CD8-positive, alpha-beta memory T cell (primary cell): ENCODE measurements at regions not wholly inside any gene's neighbourhood (a gene's known extent, or its start where the extent isn't known, plus 50 kb on each side); places are given as distances from the start of the nearest gene placed in this dataset.

ENCODE experiments used
- CTCF ChIA-PET: fragments of 350-600 bp; sonication (Branson Sonifier 250); formaldehyde crosslinking; loops from one replicate; lab custom pipeline; 2021; ENCODE audit warnings: antibody characterized with exemption; lab: Charles Lee
- POLR2A ChIA-PET: fragments of 350-600 bp; sonication (Branson Sonifier 250); formaldehyde crosslinking; loops from one replicate; lab custom pipeline; 2021; ENCODE audit warnings: antibody characterized with exemption; lab: Charles Lee
- DNase-seq, 5 donors: peaks; one replicate each; pipeline versions ENCODE4 v3.0.0 to v3.0.0-alpha.2; 2020 to 2022; ENCODE audit warnings: mixed read lengths in 1 of 5
- H3K27ac ChIP-seq: one replicate; pipeline ENCODE4 v1.7.0; 2013; ENCODE audit warnings: low read depth, mild to moderate bottlenecking, low read length, moderate library complexity
- H3K27me3 ChIP-seq: 2 replicates; pipeline ENCODE4 v1.7.0; 2013; ENCODE audit warnings: low read length, mild to moderate bottlenecking; ENCODE audit not compliant: insufficient read depth, poor library complexity, severe bottlenecking
- H3K36me3 ChIP-seq: 2 replicates; pipeline ENCODE4 v1.7.0; 2013; ENCODE audit warnings: mild to moderate bottlenecking, low read length, moderate library complexity; ENCODE audit not compliant: insufficient read depth
- H3K4me1 ChIP-seq: 2 replicates; pipeline ENCODE4 v1.7.0; 2013; ENCODE audit warnings: mild to moderate bottlenecking, low read length, moderate library complexity; ENCODE audit not compliant: insufficient read depth
- H3K4me3 ChIP-seq: 2 replicates; pipeline ENCODE4 v1.7.0; 2013; ENCODE audit warnings: mild to moderate bottlenecking, low read length
- H3K9me3 ChIP-seq: 2 replicates; pipeline ENCODE4 v1.7.0; 2013; ENCODE audit warnings: mild to moderate bottlenecking, low read length
- H3K27ac Mint-ChIP-seq, 8 donors: one replicate each; pipeline ENCODE4 v1.8.0; 2020 to 2021; ENCODE audit warnings: mixed read lengths in 8 of 8, mild to moderate bottlenecking in 6 of 8, inconsistent platforms in 3 of 8, moderate library complexity in 3 of 8
- H3K27me3 Mint-ChIP-seq, 2 donors: one replicate each; pipeline ENCODE4 v1.8.0; 2020 to 2021; ENCODE audit warnings: mixed read lengths in 2 of 2, mild to moderate bottlenecking in 1 of 2, moderate library complexity in 1 of 2
- H3K36me3 Mint-ChIP-seq, 3 donors: one replicate each; pipeline ENCODE4 v1.8.0; 2020 to 2021; ENCODE audit warnings: mixed read lengths in 3 of 3, inconsistent platforms in 1 of 3, mild to moderate bottlenecking in 1 of 3
- H3K4me1 Mint-ChIP-seq, 3 donors: one replicate each; pipeline ENCODE4 v1.8.0; 2020 to 2021; ENCODE audit warnings: mixed read lengths in 3 of 3, inconsistent platforms in 1 of 3, mild to moderate bottlenecking in 1 of 3
- H3K4me3 Mint-ChIP-seq, 7 donors: one replicate each; pipeline ENCODE4 v1.8.0; 2020 to 2021; ENCODE audit warnings: mixed read lengths in 7 of 7, mild to moderate bottlenecking in 6 of 7, moderate library complexity in 4 of 7, inconsistent platforms in 2 of 7
- H3K9me3 Mint-ChIP-seq, 5 donors: one replicate each; pipeline ENCODE4 v1.8.0; 2020 to 2022; ENCODE audit warnings: mixed read lengths in 5 of 5, mild to moderate bottlenecking in 3 of 5, moderate library complexity in 2 of 5, inconsistent platforms in 1 of 5

GRCh38 chr4:164424846-164425245, 329.1 kb upstream of the SMIM31 start:
- Mint-ChIP-seq H3K4me1 (no peaks in the 10 kb centered on the region), H3K9me3 (peaks cover 0 to 12% (median 4%) of the 10 kb centered on the region in 5 donors), H3K36me3 (no peaks in the 10 kb centered on the region), H3K27me3 (no peaks in the 10 kb centered on the region), H3K4me3 (no peak overlapping the region), H3K27ac (no peak overlapping the region)
- Histone ChIP-seq H3K36me3 (no peaks in the 10 kb centered on the region), H3K4me1 (no peaks in the 10 kb centered on the region), H3K9me3 (no peaks in the 10 kb centered on the region), H3K27me3 (no peaks in the 10 kb centered on the region), H3K27ac (no peak overlapping the region), H3K4me3 (no peak overlapping the region)
- ChIA-PET CTCF (no interaction called here), POLR2A (no interaction called here)
- DNase-seq = no peak

GRCh38 chr4:164428561-164428960, 325.4 kb upstream of the SMIM31 start:
- no peaks in the 10 kb centered on the region for H3K4me1 ChIP-seq
- ChIA-PET CTCF (no interaction called here), POLR2A (no interaction called here)
- no peaks in the 10 kb centered on the region for H3K36me3 ChIP-seq
- H3K9me3 ChIP-seq = no peaks in the 10 kb centered on the region
- H3K36me3 Mint-ChIP-seq = no peaks in the 10 kb centered on the region
- no peak overlapping the region for H3K4me3 ChIP-seq
- H3K9me3 Mint-ChIP-seq = peaks cover 0 to 17% (median 2%) of the 10 kb centered on the region in 5 donors
- no peak overlapping the region for H3K4me3 Mint-ChIP-seq
- DNase-seq = no peak
- H3K27ac ChIP-seq = no peak overlapping the region
- no peaks in the 10 kb centered on the region for H3K4me1 Mint-ChIP-seq
- H3K27me3 Mint-ChIP-seq = no peaks in the 10 kb centered on the region
- no peak overlapping the region for H3K27ac Mint-ChIP-seq
- H3K27me3 ChIP-seq = no peaks in the 10 kb centered on the region

GRCh38 chr4:164438321-164438720, 315.6 kb upstream of the SMIM31 start:
- H3K27ac ChIP-seq = no peak overlapping the region
- H3K4me1 ChIP-seq = no peaks in the 10 kb centered on the region
- ChIA-PET POLR2A (no interaction called here), CTCF (no interaction called here)
- no peak overlapping the region for H3K4me3 ChIP-seq
- H3K9me3 ChIP-seq = no peaks in the 10 kb centered on the region
- Mint-ChIP-seq H3K27me3 (no peaks in the 10 kb centered on the region), H3K4me3 (no peak overlapping the region), H3K9me3 (peaks cover 0 to 4% (median 2%) of the 10 kb centered on the region in 5 donors), H3K36me3 (no peaks in the 10 kb centered on the region), H3K27ac (no peak overlapping the region), H3K4me1 (no peaks in the 10 kb centered on the region)
- no peak for DNase-seq
- no peaks in the 10 kb centered on the region for H3K27me3 ChIP-seq
- H3K36me3 ChIP-seq = no peaks in the 10 kb centered on the region

GRCh38 chr4:164439037-164439436, 314.9 kb upstream of the SMIM31 start:
- no peaks in the 10 kb centered on the region for H3K9me3 ChIP-seq
- Mint-ChIP-seq H3K9me3 (peaks cover 0 to 4% (median 2%) of the 10 kb centered on the region in 5 donors), H3K36me3 (no peaks in the 10 kb centered on the region), H3K27me3 (no peaks in the 10 kb centered on the region), H3K4me3 (no peak overlapping the region), H3K27ac (no peak overlapping the region), H3K4me1 (no peaks in the 10 kb centered on the region)
- H3K36me3 ChIP-seq = no peaks in the 10 kb centered on the region
- DNase-seq = no peak
- no peaks in the 10 kb centered on the region for H3K4me1 ChIP-seq
- no peak overlapping the region for H3K27ac ChIP-seq
- POLR2A ChIA-PET = no interaction called here
- H3K27me3 ChIP-seq = no peaks in the 10 kb centered on the region
- CTCF ChIA-PET = no interaction called here
- no peak overlapping the region for H3K4me3 ChIP-seq

GRCh38 chr4:164440199-164440598, 313.7 kb upstream of the SMIM31 start:
- DNase-seq = no peak
- no peaks in the 10 kb centered on the region for H3K4me1 Mint-ChIP-seq

GRCh38 chr4:164441109-164441508, 312.8 kb upstream of the SMIM31 start:
- Mint-ChIP-seq H3K27me3 (no peaks in the 10 kb centered on the region), H3K27ac (no peak overlapping the region), H3K4me1 (no peaks in the 10 kb centered on the region), H3K9me3 (peaks cover 0 to 4% (median 2%) of the 10 kb centered on the region in 5 donors), H3K4me3 (no peak overlapping the region), H3K36me3 (no peaks in the 10 kb centered on the region)
- no peak overlapping the region for H3K27ac ChIP-seq
- POLR2A ChIA-PET = no interaction called here
- no peak for DNase-seq
- H3K27me3 ChIP-seq = no peaks in the 10 kb centered on the region
- H3K4me3 ChIP-seq = no peak overlapping the region
- H3K36me3 ChIP-seq = no peaks in the 10 kb centered on the region
- H3K9me3 ChIP-seq = no peaks in the 10 kb centered on the region
- CTCF ChIA-PET = no interaction called here
- no peaks in the 10 kb centered on the region for H3K4me1 ChIP-seq

More at GRCh38 chr4:164440199-164440598, 313.7 kb upstream of the SMIM31 start:
- H3K27me3 Mint-ChIP-seq = no peaks in the 10 kb centered on the region
- POLR2A ChIA-PET = no interaction called here
- H3K4me3 Mint-ChIP-seq = no peak overlapping the region
- CTCF ChIA-PET = no interaction called here
- no peak overlapping the region for H3K27ac ChIP-seq
- H3K27ac Mint-ChIP-seq = no peak overlapping the region
- no peak overlapping the region for H3K4me3 ChIP-seq
- H3K9me3 Mint-ChIP-seq = peaks cover 0 to 4% (median 2%) of the 10 kb centered on the region in 5 donors
- H3K27me3 ChIP-seq = no peaks in the 10 kb centered on the region
- H3K4me1 ChIP-seq = no peaks in the 10 kb centered on the region
- no peaks in the 10 kb centered on the region for H3K9me3 ChIP-seq
- no peaks in the 10 kb centered on the region for H3K36me3 ChIP-seq
- no peaks in the 10 kb centered on the region for H3K36me3 Mint-ChIP-seq

GRCh38 chr4:164442180-164442579, 311.8 kb upstream of the SMIM31 start:
- Histone ChIP-seq H3K4me1 (no peaks in the 10 kb centered on the region), H3K27ac (no peak overlapping the region), H3K9me3 (no peaks in the 10 kb centered on the region), H3K27me3 (no peaks in the 10 kb centered on the region), H3K4me3 (no peak overlapping the region), H3K36me3 (no peaks in the 10 kb centered on the region)
- Mint-ChIP-seq H3K9me3 (peaks cover 0 to 6% (median 2%) of the 10 kb centered on the region in 5 donors), H3K27me3 (no peaks in the 10 kb centered on the region), H3K27ac (no peak overlapping the region), H3K4me3 (no peak overlapping the region), H3K4me1 (no peaks in the 10 kb centered on the region), H3K36me3 (no peaks in the 10 kb centered on the region)
- ChIA-PET POLR2A (no interaction called here), CTCF (no interaction called here)
- DNase-seq = no peak

- no peaks in the 10 kb centered on the region for H3K4me1 ChIP-seq
- no peaks in the 10 kb centered on the region for H3K27me3 Mint-ChIP-seq
- peaks cover 0 to 9% (median 6%) of the 10 kb centered on the region in 5 donors for H3K9me3 Mint-ChIP-seq
- no peaks in the 10 kb centered on the region for H3K36me3 Mint-ChIP-seq
- no peak overlapping the region for H3K4me3 Mint-ChIP-seq
- no peaks in the 10 kb centered on the region for H3K4me1 Mint-ChIP-seq
- CTCF ChIA-PET = no interaction called here
- no peaks in the 10 kb centered on the region for H3K27me3 ChIP-seq
- DNase-seq = no peak
- H3K36me3 ChIP-seq = no peaks in the 10 kb centered on the region
- no peak overlapping the region for H3K27ac Mint-ChIP-seq
- H3K9me3 ChIP-seq = no peaks in the 10 kb centered on the region
- H3K27ac ChIP-seq = no peak overlapping the region
- H3K4me3 ChIP-seq = no peak overlapping the region
- POLR2A ChIA-PET = no interaction called here
These were observed 307.4 kb upstream of the SMIM31 start for GRCh38 chr4:164446516-164446915.

- POLR2A ChIA-PET = no interaction called here
- H3K36me3 Mint-ChIP-seq = no peaks in the 10 kb centered on the region
These were observed 292.0 kb upstream of the SMIM31 start for GRCh38 chr4:164461901-164462300.

More at GRCh38 chr4:164461901-164462300, 292.0 kb upstream of the SMIM31 start:
- no peak overlapping the region for H3K27ac ChIP-seq
- H3K27me3 ChIP-seq = no peaks in the 10 kb centered on the region
- no peak overlapping the region for H3K4me3 ChIP-seq
- Mint-ChIP-seq H3K27me3 (no peaks in the 10 kb centered on the region), H3K9me3 (peaks cover 0 to 9% (median 7%) of the 10 kb centered on the region in 5 donors), H3K27ac (no peak overlapping the region), H3K4me1 (no peaks in the 10 kb centered on the region), H3K4me3 (no peak overlapping the region)
- H3K9me3 ChIP-seq = no peaks in the 10 kb centered on the region
- CTCF ChIA-PET = no interaction called here
- no peaks in the 10 kb centered on the region for H3K4me1 ChIP-seq
- DNase-seq = no peak
- no peaks in the 10 kb centered on the region for H3K36me3 ChIP-seq
